A673 (cell line): ENCODE measurements at regions not wholly inside any gene's neighbourhood (a gene's known extent, or its start where the extent isn't known, plus 50 kb on each side); places are given as distances from the start of the nearest gene placed in this dataset.

ENCODE experiments used
- BruUV-seq: library from RNA; stranded (reverse); fragments of 400-500 nt; replicated peaks from 2 replicates; lab custom pipeline; 2021; lab: Mats Ljungman, UMichigan
- CTCF ChIA-PET: fragments of 300-600 bp; sonication (Branson Sonifier 250); formaldehyde crosslinking; loops from one replicate; lab custom pipeline; 2022; ENCODE audit warnings: antibody characterized with exemption; lab: Charles Lee
- POLR2A ChIA-PET: fragments of 300-600 bp; sonication (Branson Sonifier 250); formaldehyde crosslinking; loops from one replicate; lab custom pipeline; 2022; ENCODE audit warnings: antibody characterized with exemption; ENCODE audit not compliant: low non-redundant PET; lab: Charles Lee
- DNase-seq: peaks from one replicate; pipeline ENCODE4 v3.0.0-alpha.2; 2015; ENCODE audit warnings: low spot score
- H3K27ac ChIP-seq: fragments of 200-600 bp; sonication (generic); 2 replicates; pipeline ENCODE4 v1.5.1; 2016; ENCODE audit warnings: mixed run types, low read depth, mild to moderate bottlenecking, mixed read lengths, antibody characterized with exemption, low read length; ENCODE audit not compliant: poor library complexity, severe bottlenecking
- H3K27me3 ChIP-seq: fragments of 200-600 bp; sonication (generic); replicated peaks from 2 replicates; pipeline ENCODE4 v1.6.1; 2017; ENCODE audit warnings: mixed run types, low read depth, mild to moderate bottlenecking, mixed read lengths, antibody characterized with exemption, low read length; ENCODE audit not compliant: insufficient read depth, poor library complexity
- H3K36me3 ChIP-seq: fragments of 200-600 bp; sonication (generic); 2 replicates; pipeline ENCODE4 v1.6.1; 2016; ENCODE audit warnings: mixed run types, mild to moderate bottlenecking, mixed read lengths, antibody characterized with exemption, low read length; ENCODE audit not compliant: insufficient read depth, poor library complexity, severe bottlenecking
- H3K4me1 ChIP-seq: fragments of 200-600 bp; sonication (generic); 2 replicates; pipeline ENCODE4 v1.6.1; 2017; ENCODE audit warnings: mixed run types, mild to moderate bottlenecking, mixed read lengths, antibody characterized with exemption, low read length; ENCODE audit not compliant: insufficient read depth, poor library complexity, severe bottlenecking
- H3K4me3 ChIP-seq: fragments of 200-600 bp; sonication (generic); 2 replicates; pipeline ENCODE4 v1.5.1; 2016; ENCODE audit warnings: low read depth, mixed run types, mild to moderate bottlenecking, mixed read lengths, low read length; ENCODE audit not compliant: poor library complexity, severe bottlenecking
- H3K9me3 ChIP-seq: fragments of 200-600 bp; sonication (generic); 2 replicates; pipeline ENCODE4 v1.6.1; 2016; ENCODE audit warnings: mixed run types, low read depth, mild to moderate bottlenecking, mixed read lengths, antibody characterized with exemption, low read length; ENCODE audit not compliant: poor library complexity, severe bottlenecking
- EZH2 ChIP-seq: fragments of 200-600 bp; sonication (generic); IDR thresholded peaks from 2 replicates; pipeline ENCODE4 v1.6.1; 2017; ENCODE audit warnings: borderline replicate concordance, low read depth, mild to moderate bottlenecking, mixed read lengths, antibody characterized with exemption, low read length; ENCODE audit not compliant: poor library complexity, severe bottlenecking
- intact Hi-C: fragments of 100-400 bp; cut with micrococcal nuclease; formaldehyde crosslinking; loops from one replicate; pipeline ENCODE4 v1.10.0; 2022; ENCODE audit not compliant: unreplicated experiment
- TF ChIP-seq, protein P1 (sequence below): fragments of 300-800, 200-600 bp; sonication (generic); conservative IDR thresholded peaks from 2 replicates; pipeline ENCODE4 v1.5.1; 2017; ENCODE audit warnings: low read depth, mild to moderate bottlenecking, antibody characterized with exemption, low read length, moderate library complexity, mixed read lengths

DNA sequence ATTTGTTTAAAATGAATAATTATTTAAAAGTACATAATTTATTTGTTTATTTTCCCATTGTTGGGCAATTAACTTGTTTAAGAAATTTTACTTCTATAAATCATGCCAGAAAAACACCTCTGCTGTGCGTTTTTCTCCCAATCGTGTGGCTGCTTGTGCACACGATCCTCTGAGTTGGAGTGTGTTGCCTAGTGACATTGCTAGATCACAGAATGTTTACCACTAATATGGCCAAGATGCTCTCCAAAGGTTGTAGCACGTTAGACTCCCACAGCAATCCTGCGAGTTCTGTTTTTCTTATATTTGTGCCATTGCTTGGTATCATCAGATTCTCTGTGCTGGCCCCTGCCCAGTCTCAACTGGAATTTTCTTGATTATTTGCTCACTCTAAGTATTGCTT is 207.1 kb upstream of the ADCY1 start:
- TF ChIP-seq, protein P1, sequence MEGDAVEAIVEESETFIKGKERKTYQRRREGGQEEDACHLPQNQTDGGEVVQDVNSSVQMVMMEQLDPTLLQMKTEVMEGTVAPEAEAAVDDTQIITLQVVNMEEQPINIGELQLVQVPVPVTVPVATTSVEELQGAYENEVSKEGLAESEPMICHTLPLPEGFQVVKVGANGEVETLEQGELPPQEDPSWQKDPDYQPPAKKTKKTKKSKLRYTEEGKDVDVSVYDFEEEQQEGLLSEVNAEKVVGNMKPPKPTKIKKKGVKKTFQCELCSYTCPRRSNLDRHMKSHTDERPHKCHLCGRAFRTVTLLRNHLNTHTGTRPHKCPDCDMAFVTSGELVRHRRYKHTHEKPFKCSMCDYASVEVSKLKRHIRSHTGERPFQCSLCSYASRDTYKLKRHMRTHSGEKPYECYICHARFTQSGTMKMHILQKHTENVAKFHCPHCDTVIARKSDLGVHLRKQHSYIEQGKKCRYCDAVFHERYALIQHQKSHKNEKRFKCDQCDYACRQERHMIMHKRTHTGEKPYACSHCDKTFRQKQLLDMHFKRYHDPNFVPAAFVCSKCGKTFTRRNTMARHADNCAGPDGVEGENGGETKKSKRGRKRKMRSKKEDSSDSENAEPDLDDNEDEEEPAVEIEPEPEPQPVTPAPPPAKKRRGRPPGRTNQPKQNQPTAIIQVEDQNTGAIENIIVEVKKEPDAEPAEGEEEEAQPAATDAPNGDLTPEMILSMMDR, result no peak
- no peak for TF ChIP-seq EZH2
- ChIA-PET POLR2A (no interaction called here), CTCF (no interaction called here)
- intact Hi-C loops, result no loop called here
- no peaks in the 10 kb centered on the region for H3K4me1 ChIP-seq
- BruUV-seq, result no TSS peak
- no peaks in the 10 kb centered on the region for H3K36me3 ChIP-seq
- no peak overlapping the region for H3K4me3 ChIP-seq
- no peaks in the 10 kb centered on the region for H3K9me3 ChIP-seq
- no peak overlapping the region for H3K27ac ChIP-seq
- H3K27me3 ChIP-seq, result peaks cover 52% of the 10 kb centered on the region
- no peak for DNase-seq

DNA sequence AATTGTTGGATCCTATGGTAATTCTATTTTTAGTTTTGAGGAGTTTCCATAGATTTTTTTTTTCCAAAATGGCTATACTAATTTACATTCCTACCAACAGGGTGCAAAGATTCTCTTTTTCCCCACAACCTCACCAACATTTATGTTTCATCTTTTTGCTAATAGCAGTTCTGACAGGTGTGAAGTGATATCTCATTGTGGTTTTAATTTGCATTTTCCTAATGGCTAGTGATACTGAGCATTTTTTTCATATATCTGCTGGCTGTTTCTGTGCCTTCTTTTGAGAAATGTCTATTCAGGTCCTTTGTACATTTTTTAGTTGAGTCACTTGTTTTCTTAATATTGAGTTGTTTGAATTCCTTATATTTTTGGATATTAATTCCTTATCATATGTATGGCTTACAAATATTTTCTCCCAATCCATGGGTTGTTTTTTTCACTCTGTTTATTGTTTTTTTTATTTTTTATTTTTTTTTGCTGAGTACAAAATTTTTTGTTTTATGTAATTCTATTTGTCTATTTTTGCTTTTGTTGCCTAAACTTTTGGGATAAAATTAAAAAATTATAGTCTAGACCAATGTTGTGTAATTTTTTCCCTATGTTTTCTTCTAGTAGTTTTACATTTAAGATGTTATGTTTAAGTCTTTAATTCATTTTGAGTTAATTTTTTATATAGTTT is 205.9 kb upstream of the ADCY1 start:
- intact Hi-C loops, result no loop called here
- no peak for DNase-seq
- no TSS peak for BruUV-seq

DNA sequence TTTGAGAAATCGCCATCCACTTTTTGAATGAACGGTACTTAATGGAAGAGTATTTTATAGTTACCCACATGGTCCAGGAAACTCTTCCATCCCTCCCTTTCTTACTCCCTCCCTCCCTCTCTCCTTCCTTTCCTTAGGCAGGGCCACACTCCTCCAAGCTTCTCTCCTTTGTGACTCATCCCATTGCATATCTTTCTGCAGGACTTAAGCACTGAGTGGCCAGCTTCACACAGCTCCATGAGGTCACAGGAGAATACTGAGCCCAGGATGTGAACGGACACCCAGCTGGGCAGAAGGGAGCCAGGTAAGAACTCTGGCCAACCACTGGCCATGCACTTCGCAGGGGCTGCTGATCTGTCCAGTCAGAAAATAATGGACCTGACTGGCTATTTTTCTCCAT is 189.7 kb upstream of the ADCY1 start:
- Histone ChIP-seq H3K36me3 (no peaks in the 10 kb centered on the region), H3K27ac (no peak overlapping the region), H3K27me3 (no peaks in the 10 kb centered on the region), H3K9me3 (no peaks in the 10 kb centered on the region), H3K4me1 (no peaks in the 10 kb centered on the region), H3K4me3 (no peak overlapping the region)
- DNase-seq, result no peak
- no TSS peak for BruUV-seq
- intact Hi-C loops, result no loop called here
- no peak for TF ChIP-seq EZH2
- TF ChIP-seq, protein P1, result no peak
- ChIA-PET POLR2A (no interaction called here), CTCF (no interaction called here)

More for the DNA sequence above, 205.9 kb upstream of the ADCY1 start:
- TF ChIP-seq, protein P1, result no peak
- Histone ChIP-seq H3K27ac (no peak overlapping the region), H3K4me3 (no peak overlapping the region), H3K4me1 (no peaks in the 10 kb centered on the region), H3K36me3 (no peaks in the 10 kb centered on the region), H3K9me3 (no peaks in the 10 kb centered on the region), H3K27me3 (peaks cover 49% of the 10 kb centered on the region)
- CTCF ChIA-PET, result no interaction called here
- POLR2A ChIA-PET, result no interaction called here
